SJCRH30 (cell line): ENCODE measurements at regions not wholly inside any gene's neighbourhood (a gene's known extent, or its start where the extent isn't known, plus 50 kb on each side); places are given as distances from the start of the nearest gene placed in this dataset.
"Not testable (repeated sequence)": the region's sequence is repeated elsewhere in the genome, so short reads cannot be mapped to it uniquely, and the experiment has no call there.

Experiments
- DNase-seq, 2 experiments: peaks; one replicate each; pipeline ENCODE4 v3.0.0-alpha.2; 2015 to 2020
- H3K27ac ChIP-seq: fragments of 250-450 bp; sonication (Bioruptor Pico); 2 replicates; pipeline ENCODE4 v1.5.1; 2020; ENCODE audit warnings: mild to moderate bottlenecking, moderate library complexity
- H3K27me3 ChIP-seq: fragments of 250-450 bp; sonication (Bioruptor Pico); 2 replicates; pipeline ENCODE4 v1.5.1; 2020; ENCODE audit warnings: mild to moderate bottlenecking, moderate library complexity
- H3K36me3 ChIP-seq: fragments of 250-450 bp; sonication (Bioruptor Pico); 2 replicates; pipeline ENCODE4 v1.5.1; 2020; ENCODE audit warnings: mild to moderate bottlenecking, moderate library complexity
- H3K4me1 ChIP-seq: fragments of 250-450 bp; sonication (Bioruptor Pico); 2 replicates; pipeline ENCODE4 v1.5.1; 2020; ENCODE audit warnings: mild to moderate bottlenecking, moderate library complexity
- H3K4me3 ChIP-seq: fragments of 250-450 bp; sonication (Bioruptor Pico); 2 replicates; pipeline ENCODE4 v1.5.1; 2020; ENCODE audit warnings: mild to moderate bottlenecking, moderate library complexity
- H3K9me3 ChIP-seq: fragments of 250-450 bp; sonication (Bioruptor Pico); replicated peaks from 2 replicates; pipeline ENCODE4 v1.5.1; 2020; ENCODE audit warnings: mild to moderate bottlenecking, moderate library complexity

- DNase-seq, result no peak
- no peak overlapping the region for H3K27ac ChIP-seq
Measured at GRCh38 chr7:70890147-70890969, 241.6 kb upstream of the GALNT17 start.

DNA sequence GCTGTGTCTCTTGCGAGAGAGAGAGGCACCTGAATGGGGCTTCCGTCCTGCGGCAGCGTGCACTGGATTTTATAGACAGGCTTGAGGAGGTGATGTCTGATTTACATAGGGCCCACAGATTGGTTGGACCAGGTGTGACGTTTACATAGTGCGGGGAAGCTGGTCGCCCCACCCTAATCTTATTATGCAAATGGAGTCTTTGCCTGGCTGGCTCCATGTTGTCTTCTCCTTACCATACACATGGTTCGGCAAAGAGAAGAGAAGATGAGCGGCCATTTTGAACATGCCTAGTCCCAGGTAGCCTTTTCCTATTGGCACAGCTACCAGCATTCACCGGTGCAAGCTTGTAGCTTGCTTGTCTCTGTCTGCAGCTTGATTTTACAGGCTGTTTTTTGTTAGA is 238.5 kb upstream of the GALNT17 start:
- H3K9me3 ChIP-seq, result no peaks in the 10 kb centered on the region
- H3K4me3 ChIP-seq, result no peak overlapping the region
- DNase-seq, result no peak
- H3K27ac ChIP-seq, result no peak overlapping the region
- H3K27me3 ChIP-seq, result peaks cover 11% of the 10 kb centered on the region; the same call in 1 of the 2 replicates
- no peaks in the 10 kb centered on the region for H3K36me3 ChIP-seq
- H3K4me1 ChIP-seq, result no peaks in the 10 kb centered on the region

More at GRCh38 chr7:70890147-70890969, 241.6 kb upstream of the GALNT17 start:
- Histone ChIP-seq H3K27me3 (peaks cover 7% of the 10 kb centered on the region; the same call in 1 of the 2 replicates), H3K36me3 (no peaks in the 10 kb centered on the region), H3K4me1 (no peaks in the 10 kb centered on the region), H3K9me3 (no peaks in the 10 kb centered on the region), H3K4me3 (no peak overlapping the region)

GRCh38 chr7:70893971-70894715 is 237.8 kb upstream of the GALNT17 start:
- H3K4me1 ChIP-seq, result no peaks in the 10 kb centered on the region
- H3K4me3 ChIP-seq, result no peak overlapping the region
- DNase-seq, result no peak
- H3K27ac ChIP-seq, result no peak overlapping the region
- no peaks in the 10 kb centered on the region for H3K36me3 ChIP-seq
- H3K27me3 ChIP-seq, result peaks cover 11% of the 10 kb centered on the region; the same call in 1 of the 2 replicates
- H3K9me3 ChIP-seq, result no peaks in the 10 kb centered on the region

DNA sequence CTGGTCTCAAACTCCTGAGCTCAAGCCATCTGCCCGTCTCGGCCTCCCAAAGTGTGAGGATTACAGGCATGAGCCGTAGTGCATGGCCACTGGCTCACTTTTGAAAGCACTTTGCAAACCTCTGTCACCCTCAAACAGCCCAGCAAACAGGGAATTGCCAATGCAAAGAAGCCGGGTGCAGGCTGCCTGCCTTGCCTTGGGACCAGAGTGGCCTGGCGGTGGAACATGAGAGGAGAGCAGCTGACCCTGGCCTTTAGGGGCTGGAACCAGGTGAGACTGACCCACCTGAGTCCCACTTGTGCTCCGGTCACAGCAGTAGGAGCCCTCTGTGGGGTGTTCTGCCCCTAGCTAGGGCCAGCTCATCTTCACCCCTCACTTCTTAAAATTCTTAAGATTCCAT is 237.1 kb upstream of the GALNT17 start:
- no peak for DNase-seq
- Histone ChIP-seq H3K9me3 (no peaks in the 10 kb centered on the region), H3K4me3 (no peak overlapping the region), H3K4me1 (no peaks in the 10 kb centered on the region), H3K27me3 (peaks cover 11% of the 10 kb centered on the region; the same call in 1 of the 2 replicates), H3K27ac (no peak overlapping the region), H3K36me3 (no peaks in the 10 kb centered on the region)

GRCh38 chr7:70895337-70896200 is 236.4 kb upstream of the GALNT17 start:
- H3K9me3 ChIP-seq, H3K4me3 ChIP-seq, H3K27ac ChIP-seq, DNase-seq, H3K4me1 ChIP-seq, H3K36me3 ChIP-seq: not testable (repeated sequence)
- peaks cover 11% of the 10 kb centered on the region; the same call in 1 of the 2 replicates for H3K27me3 ChIP-seq

- no peaks in the 10 kb centered on the region for H3K4me1 ChIP-seq
- no peaks in the 10 kb centered on the region for H3K9me3 ChIP-seq
- no peaks in the 10 kb centered on the region for H3K36me3 ChIP-seq
- no peak for DNase-seq
- H3K4me3 ChIP-seq, result no peak overlapping the region
- no peaks in the 10 kb centered on the region for H3K27me3 ChIP-seq
- no peak overlapping the region for H3K27ac ChIP-seq
Measured at GRCh38 chr7:70907259-70908247, 224.4 kb upstream of the GALNT17 start.

DNA sequence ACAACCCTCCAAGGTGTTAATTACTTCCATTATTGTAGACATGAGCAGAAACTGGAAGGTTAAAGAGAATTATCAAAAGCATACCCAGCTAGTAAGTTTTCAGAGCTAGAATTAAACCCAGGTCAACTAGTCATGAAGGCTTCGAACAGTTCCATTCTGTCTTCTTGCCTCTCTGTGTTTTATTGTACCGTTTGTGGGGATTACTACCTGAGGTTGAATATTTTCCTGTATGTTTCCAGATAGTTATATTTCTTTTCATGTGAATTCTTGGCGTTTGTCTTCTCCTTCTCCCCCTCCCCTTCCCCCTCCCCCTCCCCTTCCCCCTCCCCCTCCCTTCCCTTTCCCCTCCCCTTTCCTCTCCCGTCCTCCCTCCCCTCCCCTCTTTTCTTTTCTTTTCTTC is 218.0 kb upstream of the GALNT17 start:
- Histone ChIP-seq H3K27ac (no peak overlapping the region), H3K4me1 (no peaks in the 10 kb centered on the region), H3K27me3 (no peaks in the 10 kb centered on the region; the same call in 1 of the 2 replicates), H3K36me3 (no peaks in the 10 kb centered on the region), H3K9me3 (no peaks in the 10 kb centered on the region), H3K4me3 (no peak overlapping the region)
- DNase-seq, result no peak

- Histone ChIP-seq H3K4me3 (no peak overlapping the region), H3K36me3 (no peaks in the 10 kb centered on the region), H3K27ac (no peak overlapping the region), H3K4me1 (no peaks in the 10 kb centered on the region), H3K27me3 (no peaks in the 10 kb centered on the region; the same call in 1 of the 2 replicates), H3K9me3 (no peaks in the 10 kb centered on the region)
- no peak for DNase-seq
Measured at GRCh38 chr7:70915067-70915466, 216.9 kb upstream of the GALNT17 start.

DNA sequence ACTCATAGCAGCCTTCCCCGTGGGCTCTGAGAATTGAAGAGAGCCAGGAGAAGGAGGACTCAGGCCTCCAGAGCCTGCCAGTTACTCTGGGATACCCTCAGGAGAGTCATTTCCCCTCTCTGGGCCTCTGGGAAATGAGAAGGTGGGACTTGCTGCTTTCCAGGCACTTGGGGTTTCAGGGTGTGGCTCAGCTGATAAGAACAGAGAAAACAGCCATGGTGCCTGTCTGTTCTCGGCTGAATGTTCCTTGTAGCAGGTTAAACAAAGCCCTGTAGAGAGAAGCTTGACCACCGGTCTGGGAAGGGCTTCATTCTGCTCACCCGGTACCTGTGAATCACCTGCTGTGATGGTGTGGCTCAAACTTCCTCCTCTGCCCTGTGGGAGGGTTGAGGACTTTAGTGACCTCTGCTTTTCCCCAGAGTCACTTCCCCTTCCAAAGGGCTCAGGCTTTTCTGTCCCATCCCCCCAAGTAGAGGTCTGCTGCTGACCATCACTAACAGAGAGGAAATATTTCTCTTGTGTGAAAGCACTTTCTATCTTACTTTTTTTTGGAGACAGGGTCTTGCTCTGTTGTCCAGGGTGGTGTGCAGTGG is 212.4 kb upstream of the GALNT17 start:
- no peak for DNase-seq
- H3K27ac ChIP-seq, result no peak overlapping the region
- no peaks in the 10 kb centered on the region; the same call in 1 of the 2 replicates for H3K27me3 ChIP-seq
- no peaks in the 10 kb centered on the region for H3K4me1 ChIP-seq
- no peak overlapping the region for H3K4me3 ChIP-seq
- H3K36me3 ChIP-seq, result no peaks in the 10 kb centered on the region
- H3K9me3 ChIP-seq, result no peaks in the 10 kb centered on the region

- DNase-seq, result no peak
- Histone ChIP-seq H3K4me1 (no peaks in the 10 kb centered on the region), H3K9me3 (no peaks in the 10 kb centered on the region), H3K27ac (no peak overlapping the region), H3K4me3 (no peak overlapping the region), H3K27me3 (no peaks in the 10 kb centered on the region; the same call in 1 of the 2 replicates), H3K36me3 (no peaks in the 10 kb centered on the region)
Measured at GRCh38 chr7:70920876-70921275, 211.1 kb upstream of the GALNT17 start.

- H3K4me3 ChIP-seq, result no peak overlapping the region
- no peaks in the 10 kb centered on the region for H3K36me3 ChIP-seq
- H3K27me3 ChIP-seq, result no peaks in the 10 kb centered on the region
- DNase-seq, result no peak
- no peaks in the 10 kb centered on the region for H3K4me1 ChIP-seq
- H3K27ac ChIP-seq, result no peak overlapping the region
- H3K9me3 ChIP-seq, result no peaks in the 10 kb centered on the region
Measured at GRCh38 chr7:70923181-70923845, 208.6 kb upstream of the GALNT17 start.

DNA sequence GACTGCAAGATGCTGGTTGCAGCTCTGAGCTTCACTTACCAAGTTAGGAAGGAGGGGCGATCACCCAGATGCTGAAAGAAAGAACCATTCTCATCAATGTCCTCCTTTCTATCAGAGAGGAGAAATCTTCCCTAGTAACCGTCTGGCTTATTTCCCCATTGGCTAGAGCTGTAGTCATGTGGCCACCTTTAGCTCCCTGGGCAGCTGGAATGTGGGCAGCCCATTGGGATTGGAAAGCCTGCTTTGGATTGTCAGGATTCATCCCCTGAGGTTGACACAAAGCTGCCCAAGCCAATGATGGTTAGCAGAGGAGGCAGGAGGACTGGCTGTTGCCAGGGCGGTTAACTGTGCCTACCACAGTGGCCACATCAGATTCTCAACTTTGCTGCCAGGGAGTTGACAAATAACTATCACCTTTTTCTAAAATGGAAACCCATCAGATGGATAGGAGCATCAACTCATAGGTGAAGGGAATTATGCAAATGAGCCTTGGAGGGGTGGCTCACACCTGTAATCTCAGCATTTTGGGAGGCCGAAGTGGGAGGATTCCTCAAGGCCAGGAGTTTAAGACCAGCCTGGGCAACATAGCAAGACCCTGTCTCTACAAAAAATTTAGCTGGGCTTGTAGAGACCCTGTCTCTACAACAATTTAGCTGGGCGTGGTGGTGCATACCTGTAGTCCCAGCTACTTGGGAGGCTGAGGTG is 206.4 kb upstream of the GALNT17 start:
- H3K4me3 ChIP-seq, result no peak overlapping the region
- no peak overlapping the region for H3K27ac ChIP-seq
- no peaks in the 10 kb centered on the region for H3K36me3 ChIP-seq
- no peaks in the 10 kb centered on the region for H3K27me3 ChIP-seq
- no peaks in the 10 kb centered on the region for H3K9me3 ChIP-seq
- DNase-seq, result no peak
- H3K4me1 ChIP-seq, result no peaks in the 10 kb centered on the region
